ENCODE measurements at regions not wholly inside any gene's neighbourhood (a gene's known extent, or its start where the extent isn't known, plus 50 kb on each side); places are given as distances from the start of the nearest gene placed in this dataset.

DNA sequence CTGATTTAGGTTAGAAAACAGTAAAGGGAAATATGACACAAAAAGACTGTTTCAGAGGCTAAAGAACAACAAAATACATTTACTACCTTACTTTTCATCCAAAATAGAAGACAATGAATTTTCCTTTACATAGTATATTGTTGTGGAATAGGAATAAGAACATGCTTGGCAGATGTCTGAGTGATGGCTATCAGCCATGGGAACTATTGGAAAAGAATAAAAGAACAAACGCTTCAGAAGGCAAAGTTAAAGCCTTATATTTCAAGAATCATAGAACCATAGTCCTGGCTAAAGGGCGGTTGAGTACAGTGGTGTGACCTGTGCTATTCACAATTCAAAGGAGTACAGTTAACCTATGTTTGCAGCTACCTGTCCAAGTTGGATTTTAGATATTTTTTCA lies 73.9 kb upstream of the NRXN1 start:
- TF ChIP-seq CTCF (IDR thresholded peaks at IDR 0.05), result no peak
- TF ChIP-seq EP300 (IDR thresholded peaks at IDR 0.05), result no peak
- no peak for TF ChIP-seq POLR2A (IDR thresholded peaks at IDR 0.05)

DNA sequence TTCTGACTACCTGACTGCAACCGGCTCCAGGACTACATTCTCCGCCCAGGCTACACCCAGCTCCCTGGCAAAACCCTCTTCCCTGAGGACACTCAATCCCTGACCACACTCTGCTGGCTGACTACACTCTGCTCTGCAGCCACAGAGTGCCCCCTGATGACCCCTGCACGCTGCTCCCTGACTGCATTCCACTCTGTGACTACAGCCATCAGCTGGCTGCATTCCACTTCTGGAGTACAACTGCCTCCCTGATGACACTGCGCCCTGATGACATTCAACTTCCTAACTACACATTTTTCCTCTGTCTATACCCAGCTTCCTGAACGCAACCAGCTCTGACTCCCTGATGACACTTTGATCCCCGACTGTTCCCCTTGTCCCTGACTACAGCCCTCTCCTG lies 71.3 kb upstream of the NRXN1 start:
- intact Hi-C loops (cut with DNase I), result no loop called here
- Histone ChIP-seq H3K27me3 (no peaks in the 10 kb centered on the region), H3K27ac (no peak overlapping the region), H3K4me1 (ENCODE audit: insufficient read depth) (no peaks in the 10 kb centered on the region), H3K4me3 (no peak overlapping the region), H3K36me3 (no peaks in the 10 kb centered on the region), H3K9me3 (no peaks in the 10 kb centered on the region)
- no peak for TF ChIP-seq EP300 (IDR thresholded peaks at IDR 0.05)
- no peak for TF ChIP-seq CTCF (IDR thresholded peaks at IDR 0.05)
- TF ChIP-seq POLR2A (IDR thresholded peaks at IDR 0.05), result no peak
- DNase-seq, result no peak
- WGBS, 3 donors, result 65 to 73% (median 68%) methylated on average over 6 of the region's 6 CpGs

More for the DNA sequence above, 73.9 kb upstream of the NRXN1 start:
- intact Hi-C loops (cut with DNase I), result no loop called here
- DNase-seq, result no peak
- Histone ChIP-seq H3K4me1 (ENCODE audit: insufficient read depth) (no peaks in the 10 kb centered on the region), H3K27me3 (no peaks in the 10 kb centered on the region), H3K36me3 (no peaks in the 10 kb centered on the region), H3K27ac (no peak overlapping the region), H3K9me3 (no peaks in the 10 kb centered on the region), H3K4me3 (no peak overlapping the region)
- 88 to 91% (median 91%) methylated on average over 2 of the region's 2 CpGs for WGBS, 3 donors

DNA sequence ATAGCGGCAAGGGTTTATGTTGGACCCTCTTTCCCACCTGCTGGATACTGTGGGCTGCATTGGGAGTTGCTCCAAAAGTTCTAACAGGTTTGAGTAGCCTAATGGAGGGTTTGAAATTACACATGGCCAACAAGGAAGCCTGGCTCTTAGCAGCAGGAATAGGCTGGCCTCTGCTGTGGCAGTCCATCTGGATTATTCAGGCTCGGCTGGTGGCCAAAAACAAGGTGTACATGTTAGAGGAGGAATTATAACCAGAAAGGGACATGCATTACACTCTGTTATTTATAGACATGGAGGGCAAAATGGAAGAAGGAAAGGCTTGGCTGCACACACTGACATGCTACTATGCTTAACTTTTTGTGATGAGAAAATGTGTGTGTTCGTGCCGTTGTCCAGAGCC lies 61.1 kb upstream of the NRXN1 start:
- 75 to 77% (median 76%) methylated on average over 4 of the region's 4 CpGs for WGBS, 3 donors
- H3K9me3 ChIP-seq, result no peaks in the 10 kb centered on the region
- TF ChIP-seq POLR2A (IDR thresholded peaks at IDR 0.05) (no peak), CTCF (IDR thresholded peaks at IDR 0.05) (no peak), EP300 (IDR thresholded peaks at IDR 0.05) (no peak)
- no peak overlapping the region for H3K27ac ChIP-seq
- no peak overlapping the region for H3K4me3 ChIP-seq
- H3K4me1 ChIP-seq (ENCODE audit: insufficient read depth), result no peaks in the 10 kb centered on the region
- DNase-seq, result no peak
- no peaks in the 10 kb centered on the region for H3K36me3 ChIP-seq
- H3K27me3 ChIP-seq, result no peaks in the 10 kb centered on the region
- intact Hi-C loops (cut with DNase I), result no loop called here

- H3K27me3 ChIP-seq, result no peaks in the 10 kb centered on the region
- no peaks in the 10 kb centered on the region for H3K36me3 ChIP-seq
- no peaks in the 10 kb centered on the region for H3K9me3 ChIP-seq
- intact Hi-C loops (cut with DNase I), result no loop called here
- no peak for DNase-seq
- TF ChIP-seq CTCF (IDR thresholded peaks at IDR 0.05), result no peak
- no peak for TF ChIP-seq POLR2A (IDR thresholded peaks at IDR 0.05)
- no peak for TF ChIP-seq EP300 (IDR thresholded peaks at IDR 0.05)
- no peak overlapping the region for H3K27ac ChIP-seq
- H3K4me3 ChIP-seq, result no peak overlapping the region
- 79 to 81% (median 80%) methylated on average over 3 of the region's 3 CpGs for WGBS, 3 donors
- H3K4me1 ChIP-seq (ENCODE audit: insufficient read depth), result no peaks in the 10 kb centered on the region
Measured at GRCh38 chr2:51085420-51086068, 53.6 kb upstream of the NRXN1 start.
